HG02571 (cell line): ENCODE measurements at regions not wholly inside any gene's neighbourhood (a gene's known extent, or its start where the extent isn't known, plus 50 kb on each side); places are given as distances from the start of the nearest gene placed in this dataset.
"Not testable (repeated sequence)": the region's sequence is repeated elsewhere in the genome, so short reads cannot be mapped to it uniquely, and the experiment has no call there.

Experiments
- ATAC-seq: cut with Tn5 transposase; IDR thresholded peaks from one replicate; pipeline ENCODE4 v1.9.1; 2021; ENCODE audit warnings: mild to moderate bottlenecking, moderate library complexity; ENCODE audit not compliant: unreplicated experiment

GRCh38 chr9:3660936-3661335 lies 135.1 kb upstream of the RFX3 start:
- no peak for ATAC-seq

- ATAC-seq, result no peak
Measured at GRCh38 chr9:3659647-3660046, 133.8 kb upstream of the RFX3 start.

GRCh38 chr9:3658964-3659363 lies 133.2 kb upstream of the RFX3 start:
- no peak for ATAC-seq

- no peak for ATAC-seq
Measured at GRCh38 chr9:3656224-3656623, 130.4 kb upstream of the RFX3 start.

- peak; percentile 48 for ATAC-seq
Measured at GRCh38 chr9:3650994-3651622, 125.3 kb upstream of the RFX3 start.

GRCh38 chr9:3648722-3649246 lies 123.0 kb upstream of the RFX3 start:
- ATAC-seq, result no peak

- no peak for ATAC-seq
Measured at GRCh38 chr9:3648266-3648665, 122.5 kb upstream of the RFX3 start.

GRCh38 chr9:3647652-3648051 lies 121.9 kb upstream of the RFX3 start:
- ATAC-seq, result no peak

- no peak for ATAC-seq
Measured at GRCh38 chr9:3646226-3646625, 120.4 kb upstream of the RFX3 start.

- not testable (repeated sequence) for ATAC-seq
Measured at GRCh38 chr9:3642075-3642474, 116.3 kb upstream of the RFX3 start.

GRCh38 chr9:3629495-3629894 lies 103.7 kb upstream of the RFX3 start:
- ATAC-seq, result no peak

GRCh38 chr9:3628239-3628638 lies 102.4 kb upstream of the RFX3 start:
- ATAC-seq, result no peak

GRCh38 chr9:3608011-3608410 lies 82.2 kb upstream of the RFX3 start:
- peak; percentile 85 for ATAC-seq

- ATAC-seq, result no peak
Measured at GRCh38 chr9:3600672-3601071, 74.9 kb upstream of the RFX3 start.

GRCh38 chr9:3597792-3598191 lies 72.0 kb upstream of the RFX3 start:
- no peak for ATAC-seq

- no peak for ATAC-seq
Measured at GRCh38 chr9:3586066-3586465, 60.3 kb upstream of the RFX3 start.

- no peak for ATAC-seq
Measured at GRCh38 chr9:3585606-3586005, 59.8 kb upstream of the RFX3 start.

- ATAC-seq, result no peak
Measured at GRCh38 chr9:3578786-3579185, 53.0 kb upstream of the RFX3 start.

- no peak for ATAC-seq
Measured at GRCh38 chr9:3576328-3576727, 50.5 kb upstream of the RFX3 start.

GRCh38 chr9:3575821-3576220 lies 50.0 kb upstream of the RFX3 start:
- ATAC-seq, result no peak
